PFSK-1 (cell line): ENCODE measurements at regions not wholly inside any gene's neighbourhood (a gene's known extent, or its start where the extent isn't known, plus 50 kb on each side); places are given as distances from the start of the nearest gene placed in this dataset.

Experiments
- POLR2AphosphoS5 ChIP-seq: IDR thresholded peaks from 2 replicates; pipeline ENCODE4 v1.6.1; 2012; ENCODE audit warnings: low read depth, mild to moderate bottlenecking, control low read depth, low read length, moderate library complexity
- SIN3A ChIP-seq: IDR thresholded peaks from 2 replicates; pipeline ENCODE4 v1.6.1; 2012; ENCODE audit warnings: mild to moderate bottlenecking, low read length, moderate library complexity, borderline replicate concordance; ENCODE audit not compliant: insufficient read depth
- TAF1 ChIP-seq: IDR thresholded peaks from 2 replicates; pipeline ENCODE4 v1.6.1; 2012; ENCODE audit warnings: low read length, control low read depth, borderline replicate concordance; ENCODE audit not compliant: insufficient read depth
- TF ChIP-seq, protein P1 (sequence below), 2 experiments: IDR thresholded peaks; 2 replicates each; pipeline versions ENCODE4 v1.6.1 to v1.8.0; 2011 to 2012; ENCODE audit warnings: low read depth in 2 of 2, low read length in 2 of 2, control low read depth in 1 of 2, inconsistent platforms in 1 of 2, mild to moderate bottlenecking in 1 of 2, moderate library complexity in 1 of 2; ENCODE audit not compliant: insufficient read depth in 1 of 2

DNA sequence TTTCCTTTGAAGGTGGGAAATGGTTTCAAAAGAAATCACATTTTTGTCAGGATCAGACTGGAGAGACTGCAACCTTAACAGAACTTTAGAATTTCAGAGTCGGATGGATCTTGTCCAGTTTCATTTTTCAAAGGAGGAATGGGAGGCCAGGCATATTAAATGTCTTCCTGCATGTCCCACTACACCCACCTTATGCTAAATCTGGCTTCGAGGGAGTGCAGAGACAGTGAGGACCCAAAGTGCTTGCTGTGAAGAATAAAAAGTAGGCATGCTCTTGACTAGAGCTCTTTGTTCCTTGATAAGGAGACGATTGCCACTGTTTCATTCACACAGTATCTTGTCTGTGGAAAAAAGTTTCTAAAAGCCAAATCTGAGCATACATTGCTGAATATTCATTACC, 197.6 kb downstream of the SLC4A3 start:
- no peak for TF ChIP-seq POLR2AphosphoS5
- no peak for TF ChIP-seq SIN3A
- TF ChIP-seq TAF1 = no peak
- TF ChIP-seq, protein P1, sequence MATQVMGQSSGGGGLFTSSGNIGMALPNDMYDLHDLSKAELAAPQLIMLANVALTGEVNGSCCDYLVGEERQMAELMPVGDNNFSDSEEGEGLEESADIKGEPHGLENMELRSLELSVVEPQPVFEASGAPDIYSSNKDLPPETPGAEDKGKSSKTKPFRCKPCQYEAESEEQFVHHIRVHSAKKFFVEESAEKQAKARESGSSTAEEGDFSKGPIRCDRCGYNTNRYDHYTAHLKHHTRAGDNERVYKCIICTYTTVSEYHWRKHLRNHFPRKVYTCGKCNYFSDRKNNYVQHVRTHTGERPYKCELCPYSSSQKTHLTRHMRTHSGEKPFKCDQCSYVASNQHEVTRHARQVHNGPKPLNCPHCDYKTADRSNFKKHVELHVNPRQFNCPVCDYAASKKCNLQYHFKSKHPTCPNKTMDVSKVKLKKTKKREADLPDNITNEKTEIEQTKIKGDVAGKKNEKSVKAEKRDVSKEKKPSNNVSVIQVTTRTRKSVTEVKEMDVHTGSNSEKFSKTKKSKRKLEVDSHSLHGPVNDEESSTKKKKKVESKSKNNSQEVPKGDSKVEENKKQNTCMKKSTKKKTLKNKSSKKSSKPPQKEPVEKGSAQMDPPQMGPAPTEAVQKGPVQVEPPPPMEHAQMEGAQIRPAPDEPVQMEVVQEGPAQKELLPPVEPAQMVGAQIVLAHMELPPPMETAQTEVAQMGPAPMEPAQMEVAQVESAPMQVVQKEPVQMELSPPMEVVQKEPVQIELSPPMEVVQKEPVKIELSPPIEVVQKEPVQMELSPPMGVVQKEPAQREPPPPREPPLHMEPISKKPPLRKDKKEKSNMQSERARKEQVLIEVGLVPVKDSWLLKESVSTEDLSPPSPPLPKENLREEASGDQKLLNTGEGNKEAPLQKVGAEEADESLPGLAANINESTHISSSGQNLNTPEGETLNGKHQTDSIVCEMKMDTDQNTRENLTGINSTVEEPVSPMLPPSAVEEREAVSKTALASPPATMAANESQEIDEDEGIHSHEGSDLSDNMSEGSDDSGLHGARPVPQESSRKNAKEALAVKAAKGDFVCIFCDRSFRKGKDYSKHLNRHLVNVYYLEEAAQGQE (IDR thresholded peaks at IDR 0.05; ENCODE audit: insufficient read depth in 1 of 2, low read depth in 2 of 2, low read length in 2 of 2) = no peak
